Right lobe of liver (tissue), 4 donors: ENCODE measurements at regions not wholly inside any gene's neighbourhood (a gene's known extent, or its start where the extent isn't known, plus 50 kb on each side); places are given as distances from the start of the nearest gene placed in this dataset.

Source experiments
- CTCF ChIP-seq, 4 donors: fragments of 200-600 bp in 3 of 4; fragments of 450-650 bp in 1 of 4; IDR thresholded peaks; one replicate each; pipeline versions ENCODE4 v1.5.1 to v1.8.0; 2016 to 2022; ENCODE audit warnings: antibody characterized with exemption in 4 of 4, mild to moderate bottlenecking in 2 of 4
- POLR2A ChIP-seq: fragments of 450-650 bp; IDR thresholded peaks from one replicate; pipeline ENCODE4 v1.6.1; 2017; ENCODE audit warnings: antibody characterized with exemption, mild to moderate bottlenecking
- donor health status: DM: no; HTN: no; CAD: no.
- donor health status: DM: no; HTN: no; CAD: no.
- donor health status: DM: no; HTN: yes; CAD: no.

DNA sequence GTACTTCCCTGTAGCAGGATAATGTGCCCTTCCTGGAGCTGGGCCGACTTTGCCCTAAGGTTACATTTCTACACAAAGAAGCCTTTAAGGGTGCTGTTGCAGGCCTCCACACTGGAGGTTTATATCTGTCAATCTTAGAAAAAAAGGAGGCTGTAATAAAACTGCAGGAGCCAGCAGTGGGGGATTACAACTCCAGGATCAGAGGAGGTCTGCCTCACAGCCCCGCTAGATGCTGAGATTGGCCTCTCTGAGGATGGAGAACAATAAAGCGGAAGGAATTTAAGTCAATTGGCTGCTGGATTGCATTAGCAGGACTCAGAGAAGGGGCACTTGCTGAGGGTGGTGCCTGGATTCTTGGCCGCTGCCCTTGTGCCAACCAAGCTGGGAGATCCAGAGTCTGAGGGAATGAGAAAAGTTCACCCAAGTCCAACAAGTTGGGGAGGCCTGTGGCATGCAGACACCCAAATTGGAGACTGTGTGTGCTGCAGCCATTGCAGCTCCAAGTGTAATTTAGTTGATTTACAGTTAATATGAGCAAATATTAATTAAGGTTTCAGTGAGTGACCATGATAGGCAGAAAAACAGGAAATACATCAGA is 99.0 kb upstream of the SSBP2 start:
- TF ChIP-seq CTCF (IDR thresholded peaks at IDR 0.05) (no peak), POLR2A (no peak)
